Fibroblast of pulmonary artery (primary cell): ENCODE measurements at regions not wholly inside any gene's neighbourhood (a gene's known extent, or its start where the extent isn't known, plus 50 kb on each side); places are given as distances from the start of the nearest gene placed in this dataset.

Experiments used
- DNase-seq: peaks from one replicate; pipeline ENCODE4 v3.0.0-alpha.2; 2010; ENCODE audit warnings: low read depth
- H3K4me3 ChIP-seq: replicated peaks from 2 replicates; pipeline ENCODE4 v1.5.1; 2011; ENCODE audit warnings: low read depth, mild to moderate bottlenecking, control low read depth, low read length, moderate library complexity
- CTCF ChIP-seq: IDR thresholded peaks from 2 replicates; pipeline ENCODE4 v1.5.1; 2011; ENCODE audit warnings: mild to moderate bottlenecking, control low read depth, low read length, inconsistent platforms; ENCODE audit errors: missing control alignments

- no peak overlapping the region for H3K4me3 ChIP-seq
- no peak for DNase-seq
- TF ChIP-seq CTCF, result no peak
Measured at GRCh38 chr14:42628602-42629001, 1021.9 kb downstream of the LRFN5 start.

- no peak overlapping the region for H3K4me3 ChIP-seq
- no peak for DNase-seq
- TF ChIP-seq CTCF, result no peak
Measured at GRCh38 chr14:42626986-42627385, 1020.3 kb downstream of the LRFN5 start.

- H3K4me3 ChIP-seq, result no peak overlapping the region
- no peak for TF ChIP-seq CTCF
- no peak for DNase-seq
Measured at GRCh38 chr14:42624980-42625761, 1018.5 kb downstream of the LRFN5 start.

- no peak for DNase-seq
- TF ChIP-seq CTCF, result no peak
- no peak overlapping the region for H3K4me3 ChIP-seq
Measured at GRCh38 chr14:42617005-42617404, 1010.3 kb downstream of the LRFN5 start.

- DNase-seq, result no peak
- TF ChIP-seq CTCF, result no peak
Measured at GRCh38 chr14:42606839-42607238, 1000.2 kb downstream of the LRFN5 start.

GRCh38 chr14:42602336-42602845 lies 995.7 kb downstream of the LRFN5 start:
- TF ChIP-seq CTCF, result no peak
- H3K4me3 ChIP-seq, result no peak overlapping the region
- DNase-seq, result no peak

More at GRCh38 chr14:42606839-42607238, 1000.2 kb downstream of the LRFN5 start:
- no peak overlapping the region for H3K4me3 ChIP-seq

- no peak overlapping the region for H3K4me3 ChIP-seq
- no peak for TF ChIP-seq CTCF
- no peak for DNase-seq
Measured at GRCh38 chr14:42572032-42572431, 965.4 kb downstream of the LRFN5 start.
